IMR-90 (cell line): ENCODE measurements at regions not wholly inside any gene's neighbourhood (a gene's known extent, or its start where the extent isn't known, plus 50 kb on each side); places are given as distances from the start of the nearest gene placed in this dataset.

Experiments
- ATAC-seq: fragments of 200-7000 bp; cut with Tn5 transposase; 2 replicates; pipeline ENCODE4 v1.9.1; 2020; ENCODE audit warnings: low read depth, mild to moderate bottlenecking, moderate library complexity
- BruUV-seq: library from RNA; stranded (reverse); fragments of 400-500 nt; replicated peaks from 2 replicates; lab custom pipeline; 2021; lab: Mats Ljungman, UMichigan
- CTCF ChIA-PET: fragments of 300-600 bp; formaldehyde crosslinking; extraction: SDS; loops from one replicate; lab custom pipeline; 2021; ENCODE audit warnings: antibody characterized with exemption; lab: Yijun Ruan, JAX
- POLR2A ChIA-PET: fragments of 300-600 bp; sonication (Branson Sonifier 250); formaldehyde crosslinking; loops from one replicate; lab custom pipeline; 2022; ENCODE audit warnings: antibody characterized with exemption; ENCODE audit not compliant: unreplicated experiment; lab: Charles Lee
- DNase-seq: peaks from one replicate; pipeline ENCODE4 v3.0.0; 2013
- H2AFZ ChIP-seq: replicated peaks from 2 replicates; pipeline ENCODE3; 2013; ENCODE audit warnings: low read length, mild to moderate bottlenecking; ENCODE audit not compliant: poor library complexity
- H2AK5ac ChIP-seq: 2 replicates; pipeline ENCODE4 v1.6.1; 2013; ENCODE audit warnings: low read depth, low read length, inconsistent platforms
- H2AK9ac ChIP-seq: replicated peaks from 2 replicates; pipeline ENCODE3; 2013; ENCODE audit warnings: mild to moderate bottlenecking, low read depth, low read length, moderate library complexity; ENCODE audit not compliant: poor library complexity
- H2BK120ac ChIP-seq: 2 replicates; pipeline ENCODE4 v1.6.1; 2013; ENCODE audit warnings: low read depth, low read length, inconsistent platforms
- H2BK15ac ChIP-seq: 3 replicates; pipeline ENCODE4 v1.6.1; 2013; ENCODE audit warnings: low read depth, low read length, inconsistent platforms
- H2BK20ac ChIP-seq: 2 replicates; pipeline ENCODE4 v1.6.1; 2013; ENCODE audit warnings: low read depth, mild to moderate bottlenecking, inconsistent platforms, low read length, moderate library complexity
- H2BK5ac ChIP-seq: 2 replicates; pipeline ENCODE4 v1.6.1; 2013; ENCODE audit warnings: mild to moderate bottlenecking, low read depth, low read length, inconsistent platforms; ENCODE audit not compliant: poor library complexity, severe bottlenecking
- H3K14ac ChIP-seq: replicated peaks from 2 replicates; pipeline ENCODE4 v1.6.1; 2013; ENCODE audit warnings: low read depth, low read length, inconsistent platforms
- H3K18ac ChIP-seq: 2 replicates; pipeline ENCODE4 v1.6.1; 2013; ENCODE audit warnings: low read depth, low read length, control low read depth
- H3K23ac ChIP-seq: 2 replicates; pipeline ENCODE4 v1.6.1; 2013; ENCODE audit warnings: low read depth, low read length, inconsistent platforms
- H3K27ac ChIP-seq: 2 replicates; pipeline ENCODE4 v1.5.1; 2013; ENCODE audit warnings: mild to moderate bottlenecking, control low read depth, low read length; ENCODE audit not compliant: insufficient read depth
- H3K27me3 ChIP-seq: 2 replicates; pipeline ENCODE4 v1.6.1; 2013; ENCODE audit warnings: low read length; ENCODE audit not compliant: control insufficient read depth, insufficient read depth
- H3K36me3 ChIP-seq: 2 replicates; pipeline ENCODE4 v1.6.1; 2013; ENCODE audit warnings: low read length, mixed read lengths; ENCODE audit not compliant: control insufficient read depth, insufficient read depth
- H3K4ac ChIP-seq: 2 replicates; pipeline ENCODE4 v1.6.1; 2013; ENCODE audit warnings: low read depth, low read length, inconsistent platforms
- H3K4me1 ChIP-seq: 2 replicates; pipeline ENCODE4 v1.6.1; 2013; ENCODE audit warnings: low read length, mixed read lengths; ENCODE audit not compliant: control insufficient read depth, insufficient read depth
- H3K4me2 ChIP-seq: 2 replicates; pipeline ENCODE4 v1.6.1; 2013; ENCODE audit warnings: low read depth, mild to moderate bottlenecking, control low read depth, low read length, moderate library complexity
- H3K4me3 ChIP-seq: 2 replicates; pipeline ENCODE4 v1.5.1; 2013; ENCODE audit warnings: low read depth, mild to moderate bottlenecking, control low read depth, low read length, moderate library complexity; ENCODE audit not compliant: insufficient read depth
- H3K56ac ChIP-seq: 2 replicates; pipeline ENCODE4 v1.6.1; 2013; ENCODE audit warnings: low read length, inconsistent platforms; ENCODE audit not compliant: insufficient read depth; ENCODE audit errors: extremely low read depth
- H3K79me1 ChIP-seq, 2 experiments: 2 replicates each; pipeline ENCODE4 v1.6.1; 2013; ENCODE audit warnings: low read length in 2 of 2, inconsistent platforms in 1 of 2, low read depth in 1 of 2
- H3K9ac ChIP-seq: 2 replicates; pipeline ENCODE4 v1.6.1; 2013; ENCODE audit warnings: low read depth, low read length, control low read depth
- H3K9me1 ChIP-seq: 2 replicates; pipeline ENCODE4 v1.6.1; 2013; ENCODE audit warnings: low read length, inconsistent platforms; ENCODE audit not compliant: insufficient read depth
- H3K9me3 ChIP-seq: 2 replicates; pipeline ENCODE4 v1.6.1; 2013; ENCODE audit warnings: low read length; ENCODE audit not compliant: control insufficient read depth, insufficient read depth
- H4K20me1 ChIP-seq: 2 replicates; pipeline ENCODE4 v1.6.1; 2013; ENCODE audit warnings: low read length, inconsistent platforms; ENCODE audit not compliant: insufficient read depth
- H4K5ac ChIP-seq: 2 replicates; pipeline ENCODE4 v1.6.1; 2013; ENCODE audit warnings: mild to moderate bottlenecking, low read depth, low read length, control low read depth
- H4K8ac ChIP-seq, 2 experiments: 2 replicates each; pipeline ENCODE4 v1.6.1; 2013; ENCODE audit warnings: low read depth in 2 of 2, low read length in 2 of 2, control low read depth in 1 of 2, inconsistent platforms in 1 of 2
- H4K91ac ChIP-seq: 2 replicates; pipeline ENCODE4 v1.6.1; 2013; ENCODE audit warnings: low read depth, low read length, inconsistent platforms; ENCODE audit not compliant: insufficient read depth
- BHLHE40 ChIP-seq: fragments of 150-350 bp; IDR thresholded peaks from 2 replicates; pipeline ENCODE4 v1.6.1; 2016; ENCODE audit warnings: mild to moderate bottlenecking, low read depth, low read length
- CHD1 ChIP-seq: IDR thresholded peaks from 2 replicates; pipeline ENCODE4 v1.6.1; 2012; ENCODE audit warnings: low read depth, low read length, improper control_type of control experiment
- FOS ChIP-seq: fragments of 150-350 bp; IDR thresholded peaks from 2 replicates; pipeline ENCODE4 v1.6.1; 2016; ENCODE audit warnings: low read depth, low read length
- MAFK ChIP-seq: IDR thresholded peaks from 2 replicates; pipeline ENCODE4 v1.6.1; 2012; ENCODE audit warnings: low read depth, low read length, improper control_type of control experiment
- MAZ ChIP-seq: IDR thresholded peaks from 2 replicates; pipeline ENCODE4 v1.6.1; 2012; ENCODE audit warnings: low read depth, mild to moderate bottlenecking, low read length, improper control_type of control experiment, moderate library complexity, borderline replicate concordance
- MXI1 ChIP-seq: IDR thresholded peaks from 2 replicates; pipeline ENCODE4 v1.6.1; 2012; ENCODE audit warnings: low read depth, mild to moderate bottlenecking, low read length, moderate library complexity, borderline replicate concordance
- NFE2L2 ChIP-seq: fragments of 150-350 bp; IDR thresholded peaks from 2 replicates; pipeline ENCODE4 v1.6.1; 2016; ENCODE audit warnings: low read depth, mild to moderate bottlenecking, low read length
- POLR2A ChIP-seq: IDR thresholded peaks from 2 replicates; pipeline ENCODE4 v1.6.1; 2012; ENCODE audit warnings: mild to moderate bottlenecking, low read depth, low read length
- RAD21 ChIP-seq: IDR thresholded peaks from 2 replicates; pipeline ENCODE4 v1.6.1; 2012; ENCODE audit warnings: low read length, improper control_type of control experiment
- WGBS, 2 experiments: methylation state at CpG; one replicate each; pipeline versions ENCODE4 v1.1.5 to v1.1.7; 2013; ENCODE audit warnings: missing lambda C conversion rate in 2 of 2; ENCODE audit not compliant: insufficient read length in 1 of 2; ENCODE audit errors: extremely low coverage in 2 of 2; 5-methylcytosine and 5-hydroxymethylcytosine counted together
- dilution Hi-C: fragments of 300-500 bp; cut with HindIII; formaldehyde crosslinking; loops from one replicate; pipeline ENCODE4 v1.14.3; 2018; ENCODE audit warnings: low sequenced_read_pairs; ENCODE audit not compliant: unreplicated experiment
- in situ Hi-C: fragments of 300-500 bp; cut with MboI; formaldehyde crosslinking; loops from 3 replicates; pipeline ENCODE4 v1.14.3; 2019; ENCODE audit warnings: low sequenced_read_pairs, inconsistent platforms, mixed read lengths
- intact Hi-C: fragments of 100-400 bp; cut with micrococcal nuclease; formaldehyde crosslinking; loops from 2 replicates; pipeline ENCODE4 v1.10.0; 2022
- TF ChIP-seq, protein P1 (sequence below): fragments of 150-350 bp; IDR thresholded peaks from 2 replicates; pipeline ENCODE4 v1.6.1; 2016; ENCODE audit warnings: low read depth, mild to moderate bottlenecking, low read length, moderate library complexity, borderline replicate concordance
- TF ChIP-seq, protein P2 (sequence below): conservative IDR thresholded peaks from 2 replicates; pipeline ENCODE4 v1.5.1; 2012; ENCODE audit warnings: mild to moderate bottlenecking, low read depth, low read length, improper control_type of control experiment

DNA sequence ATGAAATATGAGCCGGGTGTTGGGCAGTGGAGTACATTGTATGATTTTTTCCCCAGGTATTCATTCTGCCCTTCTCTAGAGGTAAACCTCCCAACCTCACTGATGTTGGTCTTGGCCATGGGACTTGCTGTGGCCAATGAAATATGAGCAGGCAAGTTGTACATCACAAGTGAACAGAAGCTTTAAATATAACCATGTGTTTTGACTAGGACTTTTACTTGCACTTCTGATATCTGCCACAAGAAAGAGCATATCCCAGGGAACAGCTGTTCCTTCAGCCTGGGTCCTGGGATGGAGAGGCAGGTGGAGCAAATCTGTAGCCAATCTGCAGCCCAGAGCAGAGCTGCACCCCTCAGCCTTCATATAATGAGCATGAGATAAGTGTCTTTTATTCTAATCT, 109.8 kb upstream of the PALS2 start:
- Histone ChIP-seq H3K14ac (no peak overlapping the region), H3K9ac (no peak overlapping the region), H3K4me1 (no peaks in the 10 kb centered on the region), H3K4me3 (no peak overlapping the region), H4K20me1 (no peaks in the 10 kb centered on the region), H3K23ac (no peak overlapping the region), H2BK120ac (no peak overlapping the region), H3K27ac (no peak overlapping the region), H3K56ac (no peak overlapping the region), H2BK5ac (no peak overlapping the region), H4K8ac (no peak overlapping the region), H4K91ac (no peak overlapping the region), H2BK15ac (no peak overlapping the region), H3K4me2 (no peak overlapping the region), H3K9me1 (no peaks in the 10 kb centered on the region), H3K18ac (no peak overlapping the region), H2AFZ (no peak overlapping the region), H2AK5ac (no peak overlapping the region), H2AK9ac (no peak overlapping the region), H3K36me3 (no peaks in the 10 kb centered on the region), H3K9me3 (no peaks in the 10 kb centered on the region), H4K5ac (no peak overlapping the region), H3K4ac (no peak overlapping the region), H3K27me3 (peaks cover 7% of the 10 kb centered on the region), H2BK20ac (no peak overlapping the region), H3K79me1 (no peaks in the 10 kb centered on the region)
- in situ Hi-C loops (no loop called here), dilution Hi-C loops (no loop called here), intact Hi-C loops (no loop called here)
- CTCF ChIA-PET = no interaction called here
- ATAC-seq (no peak), DNase-seq (no peak)
- TF ChIP-seq RAD21 = no peak
- TF ChIP-seq CHD1 = no peak
- TF ChIP-seq BHLHE40 = no peak
- no peak for TF ChIP-seq MAFK
- TF ChIP-seq, protein P1, sequence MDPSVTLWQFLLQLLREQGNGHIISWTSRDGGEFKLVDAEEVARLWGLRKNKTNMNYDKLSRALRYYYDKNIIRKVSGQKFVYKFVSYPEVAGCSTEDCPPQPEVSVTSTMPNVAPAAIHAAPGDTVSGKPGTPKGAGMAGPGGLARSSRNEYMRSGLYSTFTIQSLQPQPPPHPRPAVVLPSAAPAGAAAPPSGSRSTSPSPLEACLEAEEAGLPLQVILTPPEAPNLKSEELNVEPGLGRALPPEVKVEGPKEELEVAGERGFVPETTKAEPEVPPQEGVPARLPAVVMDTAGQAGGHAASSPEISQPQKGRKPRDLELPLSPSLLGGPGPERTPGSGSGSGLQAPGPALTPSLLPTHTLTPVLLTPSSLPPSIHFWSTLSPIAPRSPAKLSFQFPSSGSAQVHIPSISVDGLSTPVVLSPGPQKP = no peak
- TF ChIP-seq, protein P2, sequence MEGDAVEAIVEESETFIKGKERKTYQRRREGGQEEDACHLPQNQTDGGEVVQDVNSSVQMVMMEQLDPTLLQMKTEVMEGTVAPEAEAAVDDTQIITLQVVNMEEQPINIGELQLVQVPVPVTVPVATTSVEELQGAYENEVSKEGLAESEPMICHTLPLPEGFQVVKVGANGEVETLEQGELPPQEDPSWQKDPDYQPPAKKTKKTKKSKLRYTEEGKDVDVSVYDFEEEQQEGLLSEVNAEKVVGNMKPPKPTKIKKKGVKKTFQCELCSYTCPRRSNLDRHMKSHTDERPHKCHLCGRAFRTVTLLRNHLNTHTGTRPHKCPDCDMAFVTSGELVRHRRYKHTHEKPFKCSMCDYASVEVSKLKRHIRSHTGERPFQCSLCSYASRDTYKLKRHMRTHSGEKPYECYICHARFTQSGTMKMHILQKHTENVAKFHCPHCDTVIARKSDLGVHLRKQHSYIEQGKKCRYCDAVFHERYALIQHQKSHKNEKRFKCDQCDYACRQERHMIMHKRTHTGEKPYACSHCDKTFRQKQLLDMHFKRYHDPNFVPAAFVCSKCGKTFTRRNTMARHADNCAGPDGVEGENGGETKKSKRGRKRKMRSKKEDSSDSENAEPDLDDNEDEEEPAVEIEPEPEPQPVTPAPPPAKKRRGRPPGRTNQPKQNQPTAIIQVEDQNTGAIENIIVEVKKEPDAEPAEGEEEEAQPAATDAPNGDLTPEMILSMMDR = no peak
- no peak for TF ChIP-seq MAZ
- TF ChIP-seq POLR2A = no peak
- no peak for TF ChIP-seq FOS
- no peak for TF ChIP-seq NFE2L2
- no peak for TF ChIP-seq MXI1
- BruUV-seq = no TSS peak
- POLR2A ChIA-PET = no interaction called here
- no CpG with 5 or more reads among the region's 1 CpG for WGBS, 2 experiments
